ENCODE measurements at regions not wholly inside any gene's neighbourhood (a gene's known extent, or its start where the extent isn't known, plus 50 kb on each side); places are given as distances from the start of the nearest gene placed in this dataset.

DNA sequence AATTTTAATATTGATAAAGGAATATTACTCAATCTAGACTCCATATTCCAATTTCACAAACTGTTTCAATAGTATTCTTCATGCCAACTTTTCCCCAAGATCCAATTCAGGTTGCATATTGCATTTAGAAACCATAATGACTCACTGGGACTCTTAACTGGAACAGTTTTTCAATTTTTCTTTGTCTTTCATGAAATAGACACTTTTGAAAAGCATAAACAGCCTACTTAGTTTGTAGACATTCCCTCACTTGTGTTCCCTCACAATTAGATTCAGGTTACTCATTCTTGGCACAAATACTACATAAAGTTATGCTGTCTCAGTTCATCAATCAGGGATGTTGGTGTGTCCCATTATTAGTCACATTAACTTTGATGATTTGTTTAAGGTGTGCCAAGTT lies 1768.4 kb upstream of the PIK3C3 start:
- H3K27ac ChIP-seq (ENCODE audit: low read depth, low read length), result no peak overlapping the region
- H3K9me3 ChIP-seq (ENCODE audit: control insufficient read depth, insufficient read depth, low read length), result no peaks in the 10 kb centered on the region
- DNase-seq (ENCODE audit: low read depth in 4 of 6, low spot score in 6 of 6), result no peak
- no peaks in the 10 kb centered on the region for H3K4me1 ChIP-seq (ENCODE audit: control insufficient read depth, insufficient read depth, low read length)
- H3K36me3 ChIP-seq (ENCODE audit: control insufficient read depth, insufficient read depth, low read length), result no peaks in the 10 kb centered on the region
- no peaks in the 10 kb centered on the region for H3K27me3 ChIP-seq (ENCODE audit: control insufficient read depth, insufficient read depth, low read length)
- no peak overlapping the region for H3K4me3 ChIP-seq (ENCODE audit: low read depth, low read length)

DNA sequence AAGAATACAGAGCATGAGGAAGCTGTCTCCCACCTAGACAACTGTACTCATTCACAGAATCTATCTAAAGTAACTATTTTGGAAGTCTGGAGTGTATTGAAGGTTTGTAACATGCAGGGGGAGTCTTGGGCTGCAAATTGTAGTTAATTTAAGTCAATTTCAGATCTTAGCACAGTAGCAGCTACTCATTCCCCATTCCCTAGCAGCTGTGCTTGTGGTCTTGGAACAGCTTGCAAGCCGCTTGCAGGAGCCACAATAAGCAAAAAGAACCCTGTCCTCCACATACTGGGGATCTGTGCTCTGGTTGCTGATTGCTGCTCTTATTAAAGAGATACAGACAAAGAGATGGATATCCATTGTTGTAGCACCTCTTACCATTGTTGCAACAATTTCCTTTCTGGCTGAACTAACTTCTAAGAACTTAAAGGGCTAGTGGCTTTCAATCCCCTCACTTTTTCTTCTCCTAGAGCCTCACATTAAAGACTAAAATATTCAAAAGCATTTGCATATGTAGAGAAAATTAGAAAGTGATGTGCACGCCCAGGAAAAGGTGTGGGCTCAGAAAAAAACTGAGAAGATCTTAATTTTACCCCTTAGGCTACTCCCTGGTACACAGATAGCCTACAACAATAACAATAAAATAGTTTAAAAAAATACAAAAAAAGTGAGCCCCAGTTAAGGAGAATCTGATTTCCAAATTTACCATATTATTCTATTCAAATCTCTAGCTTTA lies 1775.1 kb upstream of the PIK3C3 start:
- no peak overlapping the region for H3K27ac ChIP-seq (ENCODE audit: low read depth, low read length)
- DNase-seq (ENCODE audit: low read depth in 4 of 6, low spot score in 6 of 6), result peak in 4 of 6 donors; percentile 29 to 78 (median 53)
- H3K27me3 ChIP-seq (ENCODE audit: control insufficient read depth, insufficient read depth, low read length), result no peaks in the 10 kb centered on the region
- no peak overlapping the region for H3K4me3 ChIP-seq (ENCODE audit: low read depth, low read length)
- no peaks in the 10 kb centered on the region for H3K36me3 ChIP-seq (ENCODE audit: control insufficient read depth, insufficient read depth, low read length)
- no peaks in the 10 kb centered on the region for H3K9me3 ChIP-seq (ENCODE audit: control insufficient read depth, insufficient read depth, low read length)
- WGBS (ENCODE audit: insufficient coverage), result 29% methylated on average over 1 of the region's 2 CpGs
- peaks cover 2% of the 10 kb centered on the region for H3K4me1 ChIP-seq (ENCODE audit: control insufficient read depth, insufficient read depth, low read length)

DNA sequence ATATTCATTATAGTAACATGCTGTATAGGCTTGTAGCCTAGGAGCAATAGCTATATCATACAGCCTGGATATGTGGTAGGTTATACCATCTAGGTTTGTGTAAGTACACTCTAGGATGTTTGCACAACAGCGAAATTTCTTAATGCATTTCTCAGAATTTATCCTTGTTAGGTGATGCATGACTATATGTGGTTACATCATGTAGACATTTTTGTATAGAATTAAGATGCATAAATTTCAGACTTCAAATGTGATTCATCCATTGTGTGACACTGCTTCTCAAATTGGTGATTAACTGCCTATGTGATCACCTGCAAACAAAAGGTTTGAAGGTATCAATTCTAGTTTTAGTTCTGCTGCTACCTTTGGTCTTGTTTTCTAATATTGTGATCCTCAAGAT lies 1787.0 kb upstream of the PIK3C3 start:
- Histone ChIP-seq H3K9me3 (ENCODE audit: control insufficient read depth, insufficient read depth, low read length) (no peaks in the 10 kb centered on the region), H3K4me3 (ENCODE audit: low read depth, low read length) (no peak overlapping the region), H3K27ac (ENCODE audit: low read depth, low read length) (no peak overlapping the region), H3K4me1 (ENCODE audit: control insufficient read depth, insufficient read depth, low read length) (no peaks in the 10 kb centered on the region), H3K36me3 (ENCODE audit: control insufficient read depth, insufficient read depth, low read length) (no peaks in the 10 kb centered on the region), H3K27me3 (ENCODE audit: control insufficient read depth, insufficient read depth, low read length) (no peaks in the 10 kb centered on the region)
- no CpG with 5 or more reads among the region's 1 CpG for WGBS (ENCODE audit: insufficient coverage)
- DNase-seq (ENCODE audit: low read depth in 4 of 6, low spot score in 6 of 6), result no peak

DNA sequence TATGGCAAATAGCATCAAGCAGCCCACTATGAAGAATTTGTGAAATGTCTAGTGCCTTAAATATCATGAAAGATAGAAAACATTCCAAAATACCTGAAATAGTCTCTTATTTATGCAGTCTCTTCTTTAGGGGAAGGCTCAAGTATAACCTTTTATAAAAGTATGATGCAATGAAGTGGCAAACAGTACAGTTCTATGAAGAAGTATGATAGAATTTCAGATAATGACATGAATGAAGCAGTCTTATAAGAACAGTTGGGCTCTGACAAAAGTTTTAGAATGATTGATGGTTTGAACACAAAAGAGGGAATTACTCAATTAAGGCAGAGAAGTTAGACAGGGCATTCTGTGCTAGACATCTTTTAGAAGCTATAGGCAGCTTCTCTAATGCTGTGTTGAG lies 1791.8 kb upstream of the PIK3C3 start:
- H3K9me3 ChIP-seq (ENCODE audit: control insufficient read depth, insufficient read depth, low read length), result no peaks in the 10 kb centered on the region
- DNase-seq (ENCODE audit: low read depth in 4 of 6, low spot score in 6 of 6), result no peak
- H3K4me3 ChIP-seq (ENCODE audit: low read depth, low read length), result no peak overlapping the region
- H3K27me3 ChIP-seq (ENCODE audit: control insufficient read depth, insufficient read depth, low read length), result no peaks in the 10 kb centered on the region
- no peak overlapping the region for H3K27ac ChIP-seq (ENCODE audit: low read depth, low read length)
- no peaks in the 10 kb centered on the region for H3K4me1 ChIP-seq (ENCODE audit: control insufficient read depth, insufficient read depth, low read length)
- no peaks in the 10 kb centered on the region for H3K36me3 ChIP-seq (ENCODE audit: control insufficient read depth, insufficient read depth, low read length)

DNA sequence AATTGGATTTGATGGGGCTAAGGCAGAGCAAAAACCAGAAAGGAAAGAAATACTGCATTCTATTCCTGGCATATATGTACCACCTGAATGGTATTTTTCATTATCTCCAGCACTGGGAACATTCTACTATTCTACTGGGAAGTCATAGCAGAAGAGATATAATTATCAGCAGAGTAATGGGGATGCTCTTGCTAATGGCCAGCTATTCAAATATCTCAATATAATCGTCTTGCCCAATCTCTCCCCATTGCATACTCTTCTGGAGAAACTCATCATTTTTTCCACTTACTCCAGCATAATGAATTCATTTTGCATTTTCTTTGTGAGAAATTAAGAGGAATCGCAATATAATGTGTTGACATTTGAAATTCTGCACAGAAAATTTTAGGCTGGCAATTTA lies 1794.7 kb upstream of the PIK3C3 start:
- no peaks in the 10 kb centered on the region for H3K36me3 ChIP-seq (ENCODE audit: control insufficient read depth, insufficient read depth, low read length)
- no peak overlapping the region for H3K27ac ChIP-seq (ENCODE audit: low read depth, low read length)
- no peaks in the 10 kb centered on the region for H3K4me1 ChIP-seq (ENCODE audit: control insufficient read depth, insufficient read depth, low read length)
- DNase-seq (ENCODE audit: low read depth in 4 of 6, low spot score in 6 of 6), result peak in 1 of 6 donors; percentile 93
- no peak overlapping the region for H3K4me3 ChIP-seq (ENCODE audit: low read depth, low read length)
- WGBS (ENCODE audit: insufficient coverage), result no CpG with 5 or more reads among the region's 2 CpGs
- H3K27me3 ChIP-seq (ENCODE audit: control insufficient read depth, insufficient read depth, low read length), result no peaks in the 10 kb centered on the region
- no peaks in the 10 kb centered on the region for H3K9me3 ChIP-seq (ENCODE audit: control insufficient read depth, insufficient read depth, low read length)

DNA sequence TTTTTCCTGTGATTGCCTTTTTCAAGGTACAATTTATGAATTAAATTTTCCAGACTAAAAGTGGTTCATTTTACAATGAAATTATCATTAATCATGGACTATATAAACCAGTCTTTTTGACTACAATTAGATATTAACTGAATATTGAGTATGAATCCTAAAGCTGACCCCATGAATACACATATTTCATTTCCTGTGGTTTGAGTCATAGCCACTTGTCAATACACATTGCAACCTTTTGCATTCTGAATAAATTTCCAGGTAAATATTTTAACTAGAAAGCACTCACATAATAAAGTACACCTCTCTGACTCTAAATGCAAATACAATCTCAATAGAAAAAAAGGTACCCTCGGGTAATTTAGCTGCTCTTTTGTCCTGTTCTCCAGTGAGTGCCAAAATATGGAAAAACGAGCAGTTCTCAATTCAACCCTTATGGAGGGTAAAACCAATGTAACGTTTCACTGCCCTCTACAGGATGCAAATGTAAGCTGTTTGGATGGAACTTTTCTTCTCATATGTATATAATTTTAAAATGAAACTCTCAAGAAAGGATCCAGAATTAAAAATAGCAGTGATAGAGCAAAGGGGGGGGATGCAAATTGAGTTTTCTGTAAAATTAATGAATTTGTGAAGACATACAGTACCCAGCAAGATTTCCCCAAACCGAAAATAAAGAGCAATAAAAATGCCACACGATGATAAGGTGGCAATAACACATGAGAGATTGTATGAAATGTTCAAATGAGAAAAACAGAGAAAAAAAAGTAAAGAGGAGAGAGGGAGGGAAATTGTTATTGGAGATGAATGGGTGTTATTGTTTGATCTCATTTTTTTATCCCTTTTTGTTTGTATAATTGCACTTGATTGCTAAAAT lies 1795.7 kb upstream of the PIK3C3 start:
- Histone ChIP-seq H3K36me3 (ENCODE audit: control insufficient read depth, insufficient read depth, low read length) (no peaks in the 10 kb centered on the region), H3K4me1 (ENCODE audit: control insufficient read depth, insufficient read depth, low read length) (no peaks in the 10 kb centered on the region), H3K4me3 (ENCODE audit: low read depth, low read length) (no peak overlapping the region), H3K27ac (ENCODE audit: low read depth, low read length) (no peak overlapping the region), H3K9me3 (ENCODE audit: control insufficient read depth, insufficient read depth, low read length) (no peaks in the 10 kb centered on the region), H3K27me3 (ENCODE audit: control insufficient read depth, insufficient read depth, low read length) (no peaks in the 10 kb centered on the region)
- WGBS (ENCODE audit: insufficient coverage), result 86% methylated on average over 1 of the region's 5 CpGs
- peak in 3 of 6 donors; percentile 18 to 90 (median 70) for DNase-seq (ENCODE audit: low read depth in 4 of 6, low spot score in 6 of 6)

DNA sequence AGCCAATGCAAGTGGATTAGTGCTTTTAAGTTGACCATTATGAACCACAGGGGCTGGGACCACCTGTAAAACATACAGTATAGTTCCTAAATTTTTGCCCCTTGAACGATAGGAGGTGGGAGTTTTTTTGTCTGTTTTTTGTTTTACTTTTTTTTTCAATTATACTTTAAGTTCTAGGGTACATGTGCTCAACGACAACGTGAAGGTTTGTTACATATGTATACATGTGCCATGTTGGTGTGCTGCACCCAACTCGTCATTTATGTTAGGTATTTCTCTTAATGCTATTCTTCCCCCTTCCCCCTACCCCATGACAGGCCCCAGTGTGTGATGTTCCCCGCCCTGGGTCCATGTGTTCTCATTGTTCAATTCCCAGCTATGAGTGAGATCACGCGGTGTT lies 1797.9 kb upstream of the PIK3C3 start:
- no peak overlapping the region for H3K27ac ChIP-seq (ENCODE audit: low read depth, low read length)
- H3K4me1 ChIP-seq (ENCODE audit: control insufficient read depth, insufficient read depth, low read length), result no peaks in the 10 kb centered on the region
- no peaks in the 10 kb centered on the region for H3K36me3 ChIP-seq (ENCODE audit: control insufficient read depth, insufficient read depth, low read length)
- no peaks in the 10 kb centered on the region for H3K9me3 ChIP-seq (ENCODE audit: control insufficient read depth, insufficient read depth, low read length)
- no CpG with 5 or more reads among the region's 7 CpGs for whole genome bisulfite sequencing (ENCODE audit: insufficient coverage)
- no peak for DNase-seq (ENCODE audit: low read depth in 4 of 6, low spot score in 6 of 6)
- H3K4me3 ChIP-seq (ENCODE audit: low read depth, low read length), result no peak overlapping the region
- H3K27me3 ChIP-seq (ENCODE audit: control insufficient read depth, insufficient read depth, low read length), result no peaks in the 10 kb centered on the region

DNA sequence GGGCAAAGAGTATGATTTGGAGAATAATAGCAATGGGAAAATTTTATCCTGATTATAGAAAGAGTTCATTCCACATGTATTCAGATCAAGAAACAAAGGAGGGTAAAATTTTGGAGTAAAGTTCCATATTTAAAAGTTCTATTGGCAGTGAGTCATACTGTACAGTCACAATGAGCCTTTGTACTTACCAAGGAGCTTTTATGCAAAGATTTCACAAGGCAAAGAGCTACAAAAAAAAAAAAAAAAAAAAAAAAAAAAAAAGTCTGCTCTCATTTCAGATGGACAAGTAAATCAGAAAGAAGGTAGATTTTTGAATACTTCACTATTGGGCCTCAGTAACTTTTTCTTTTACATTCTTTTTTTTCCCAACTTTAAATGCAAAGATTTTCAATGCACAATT lies 1802.2 kb upstream of the PIK3C3 start:
- no peaks in the 10 kb centered on the region for H3K27me3 ChIP-seq (ENCODE audit: control insufficient read depth, insufficient read depth, low read length)
- H3K4me1 ChIP-seq (ENCODE audit: control insufficient read depth, insufficient read depth, low read length), result no peaks in the 10 kb centered on the region
- no peaks in the 10 kb centered on the region for H3K9me3 ChIP-seq (ENCODE audit: control insufficient read depth, insufficient read depth, low read length)
- no peak overlapping the region for H3K4me3 ChIP-seq (ENCODE audit: low read depth, low read length)
- H3K36me3 ChIP-seq (ENCODE audit: control insufficient read depth, insufficient read depth, low read length), result no peaks in the 10 kb centered on the region
- DNase-seq (ENCODE audit: low read depth in 4 of 6, low spot score in 6 of 6), result no peak
- no peak overlapping the region for H3K27ac ChIP-seq (ENCODE audit: low read depth, low read length)

DNA sequence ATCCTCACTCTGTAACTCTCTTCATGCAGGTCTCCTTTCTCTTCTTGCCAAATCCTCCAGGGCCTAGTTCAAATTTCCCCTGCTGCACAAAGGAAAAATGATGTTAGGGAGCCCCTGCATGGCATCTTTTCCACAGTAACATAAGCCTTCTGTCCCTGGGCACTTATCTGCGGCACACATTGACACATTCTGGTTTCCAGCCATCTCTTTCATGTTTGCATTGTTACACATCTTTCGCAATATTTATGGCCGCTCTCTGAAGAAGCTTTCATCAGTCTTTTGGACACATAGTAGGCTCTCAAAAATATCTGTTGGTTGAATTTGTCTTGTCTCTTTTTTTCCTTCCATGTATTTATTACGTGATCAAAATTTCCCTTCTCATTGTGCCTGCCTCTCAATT lies 1806.1 kb upstream of the PIK3C3 start:
- Histone ChIP-seq H3K27me3 (ENCODE audit: control insufficient read depth, insufficient read depth, low read length) (no peaks in the 10 kb centered on the region), H3K4me1 (ENCODE audit: control insufficient read depth, insufficient read depth, low read length) (no peaks in the 10 kb centered on the region), H3K36me3 (ENCODE audit: control insufficient read depth, insufficient read depth, low read length) (no peaks in the 10 kb centered on the region), H3K4me3 (ENCODE audit: low read depth, low read length) (no peak overlapping the region), H3K27ac (ENCODE audit: low read depth, low read length) (no peak overlapping the region), H3K9me3 (ENCODE audit: control insufficient read depth, insufficient read depth, low read length) (no peaks in the 10 kb centered on the region)
- 100% methylated on average over 1 of the region's 4 CpGs for WGBS (ENCODE audit: insufficient coverage)
- peak in 1 of 6 donors; percentile 26 for DNase-seq (ENCODE audit: low read depth in 4 of 6, low spot score in 6 of 6)

DNA sequence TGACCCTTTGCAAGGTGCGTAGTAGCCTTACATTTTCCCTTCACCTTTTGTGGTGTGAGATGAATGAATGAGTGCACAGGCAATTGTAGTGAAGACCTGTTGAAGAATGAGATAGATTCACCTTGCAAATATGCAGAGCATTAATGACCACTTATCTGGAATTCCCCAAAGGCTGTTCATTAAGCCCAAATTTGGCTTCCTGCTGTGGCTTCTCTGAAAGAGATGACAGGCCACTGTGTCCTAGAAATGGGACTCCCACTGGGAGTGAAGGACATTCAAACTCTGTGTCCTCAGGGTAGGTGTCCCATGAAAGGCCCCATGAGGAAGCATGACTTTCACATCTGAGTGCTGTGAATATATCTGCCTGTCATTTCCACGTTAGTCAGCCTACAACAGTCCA lies 1821.8 kb upstream of the PIK3C3 start:
- WGBS (ENCODE audit: insufficient coverage), result 100% methylated on average over 1 of the region's 2 CpGs
- DNase-seq (ENCODE audit: low read depth in 4 of 6, low spot score in 6 of 6), result no peak
- H3K27ac ChIP-seq (ENCODE audit: low read depth, low read length), result no peak overlapping the region
- no peak overlapping the region for H3K4me3 ChIP-seq (ENCODE audit: low read depth, low read length)
- H3K9me3 ChIP-seq (ENCODE audit: control insufficient read depth, insufficient read depth, low read length), result peaks cover 7% of the 10 kb centered on the region
- no peaks in the 10 kb centered on the region for H3K36me3 ChIP-seq (ENCODE audit: control insufficient read depth, insufficient read depth, low read length)
- no peaks in the 10 kb centered on the region for H3K27me3 ChIP-seq (ENCODE audit: control insufficient read depth, insufficient read depth, low read length)
- no peaks in the 10 kb centered on the region for H3K4me1 ChIP-seq (ENCODE audit: control insufficient read depth, insufficient read depth, low read length)
